ENCODE measurements at regions not wholly inside any gene's neighbourhood (a gene's known extent, or its start where the extent isn't known, plus 50 kb on each side); places are given as distances from the start of the nearest gene placed in this dataset.
A peak's percentile ranks its signal among the peaks of the same experiment; 100 is the strongest.
"Not testable (repeated sequence)": the region's sequence is repeated elsewhere in the genome, so short reads cannot be mapped to it uniquely, and the experiment has no call there.

DNA sequence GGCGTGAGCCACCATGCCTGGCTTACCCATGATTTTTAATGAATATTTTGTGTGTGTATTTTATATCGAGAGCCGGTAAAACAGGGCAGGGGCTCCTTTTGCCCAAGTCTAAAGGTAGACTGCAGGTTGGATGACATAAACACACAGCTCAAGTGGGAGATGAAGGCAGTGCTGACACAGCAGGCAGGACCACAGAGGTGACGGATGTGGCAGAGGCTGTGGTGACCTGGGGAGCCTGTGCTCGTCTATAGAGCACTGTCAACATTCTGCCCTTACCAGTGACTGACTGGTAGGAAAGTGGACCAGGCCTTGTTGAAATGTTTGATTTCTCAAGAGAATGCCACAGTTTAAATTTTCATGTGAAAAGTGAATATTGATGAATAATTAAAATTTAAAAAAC lies 137.5 kb downstream of the ZFP64 start:
- DNase-seq (ENCODE audit: low read depth in 2 of 2): no peak

DNA sequence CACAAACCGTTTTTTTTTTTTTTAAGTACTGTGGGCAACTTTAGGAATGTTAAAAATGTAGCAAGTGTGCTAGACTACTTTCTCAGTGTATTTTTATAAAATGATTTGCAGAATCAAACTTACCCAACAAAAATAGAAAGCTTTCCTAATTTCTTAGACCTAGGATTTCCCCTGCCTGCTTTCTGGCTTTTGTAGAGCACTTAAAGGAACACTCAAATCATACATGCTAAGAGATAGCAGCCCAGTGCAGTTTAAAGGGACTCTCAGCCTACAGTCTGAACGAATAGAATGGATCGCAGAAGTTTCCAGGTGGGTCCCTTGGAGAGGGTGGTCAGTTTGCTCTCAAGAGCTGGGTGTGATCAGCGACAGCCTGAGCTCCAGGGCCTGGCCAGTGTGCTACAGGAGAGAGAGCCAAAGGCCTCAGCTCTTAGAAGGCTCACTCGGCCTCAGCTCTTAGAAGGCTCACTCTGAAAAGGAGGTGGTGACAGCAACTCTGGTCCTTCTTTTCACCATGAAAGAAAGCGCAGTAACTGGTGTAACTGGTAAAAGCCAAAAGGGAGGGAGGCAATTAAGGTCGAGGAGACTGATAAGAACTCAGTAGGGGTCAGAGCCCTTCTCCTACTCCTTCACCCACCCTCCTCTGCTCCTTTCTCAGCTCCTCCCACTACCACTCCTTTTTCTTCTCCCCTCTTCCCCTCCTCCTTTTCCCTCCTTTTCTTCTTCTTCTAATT lies 142.4 kb downstream of the ZFP64 start:
- DNase-seq (ENCODE audit: low read depth in 2 of 2): no peak

DNA sequence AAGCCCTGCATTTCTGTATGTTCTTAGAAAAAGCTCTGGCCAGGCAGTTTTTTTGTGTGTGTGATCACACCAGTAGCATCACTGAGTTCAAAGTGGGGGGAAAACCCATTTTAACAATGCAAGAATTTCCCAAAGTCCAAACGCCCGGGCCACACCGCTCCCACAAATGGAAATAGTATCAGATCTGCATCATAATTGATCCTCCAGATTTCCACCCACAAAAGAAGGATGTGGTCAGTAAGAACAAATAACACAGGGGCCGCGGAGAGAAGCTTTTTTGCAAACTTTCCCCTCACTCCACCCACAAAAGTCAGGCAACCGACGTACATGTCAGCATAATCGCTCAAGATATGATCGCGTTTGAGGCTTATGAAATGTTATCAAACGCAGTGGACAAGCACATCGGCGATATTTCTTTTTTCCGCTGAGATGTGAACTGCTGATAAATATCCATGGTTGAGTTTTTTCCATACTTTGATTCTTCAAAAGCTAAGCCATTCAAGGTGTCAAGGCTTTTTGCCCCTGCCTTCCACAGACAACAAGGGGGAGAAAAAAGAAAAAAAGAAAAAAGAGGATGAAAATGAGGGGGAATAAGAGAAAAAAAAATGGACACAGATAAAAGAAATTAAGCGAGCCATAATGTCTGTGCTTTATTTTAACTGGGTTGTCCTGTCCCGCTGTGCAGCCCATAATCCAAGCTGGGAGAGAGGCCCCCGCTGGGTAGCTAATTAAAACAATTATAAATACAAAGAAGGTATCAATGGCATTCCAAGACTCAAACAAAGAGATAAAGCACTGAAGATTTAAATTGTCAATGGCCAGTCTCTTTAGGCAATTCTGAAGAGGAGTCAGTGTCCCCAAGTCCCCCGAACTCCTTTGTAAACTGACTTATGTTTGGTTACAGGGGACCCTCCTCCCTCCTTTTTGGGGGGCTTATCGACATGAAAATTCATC lies 143.5 kb downstream of the ZFP64 start:
- peak in 1 of 2 donors; percentile 7 for DNase-seq (ENCODE audit: low read depth in 2 of 2)

DNA sequence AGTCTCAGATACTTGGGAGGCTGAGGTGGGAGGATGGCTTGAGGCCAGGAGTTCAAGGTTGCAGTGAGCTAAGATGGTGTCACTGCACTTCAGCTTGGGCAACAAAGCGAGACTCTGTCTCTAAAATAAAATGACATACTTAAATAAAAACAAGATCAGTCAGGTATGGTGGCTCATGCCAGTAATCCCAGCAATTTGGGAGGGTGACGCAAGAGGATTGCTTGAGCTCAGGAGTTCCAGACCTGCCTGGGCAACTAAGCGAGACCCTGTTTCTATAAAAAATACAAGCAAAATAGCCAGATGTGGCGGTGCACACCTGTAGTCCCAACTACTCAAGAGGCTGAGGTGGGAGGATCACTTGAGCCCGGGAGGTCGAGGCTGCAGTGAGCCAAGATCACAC lies 149.6 kb downstream of the ZFP64 start:
- DNase-seq (ENCODE audit: low read depth in 2 of 2): no peak

DNA sequence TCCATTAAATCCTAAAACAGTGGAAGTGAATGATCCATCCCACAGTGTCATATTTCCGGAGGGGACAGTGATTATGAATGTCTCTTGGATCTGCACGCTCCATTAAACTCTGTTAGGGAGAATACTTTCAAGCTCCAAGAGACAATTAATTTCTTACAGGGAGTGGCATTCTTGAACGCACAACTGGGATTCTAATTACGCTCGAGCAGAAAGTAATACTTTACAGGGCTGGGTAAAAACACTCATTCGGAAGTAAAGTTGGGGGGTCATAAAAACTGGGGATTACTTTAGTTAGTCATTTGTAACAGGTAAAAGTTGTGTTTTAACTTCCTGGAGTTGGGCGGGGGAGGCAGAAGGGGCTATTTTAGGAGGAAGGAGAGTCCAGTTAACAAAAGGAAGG lies 151.8 kb downstream of the ZFP64 start:
- no peak for DNase-seq (ENCODE audit: low read depth in 2 of 2)

DNA sequence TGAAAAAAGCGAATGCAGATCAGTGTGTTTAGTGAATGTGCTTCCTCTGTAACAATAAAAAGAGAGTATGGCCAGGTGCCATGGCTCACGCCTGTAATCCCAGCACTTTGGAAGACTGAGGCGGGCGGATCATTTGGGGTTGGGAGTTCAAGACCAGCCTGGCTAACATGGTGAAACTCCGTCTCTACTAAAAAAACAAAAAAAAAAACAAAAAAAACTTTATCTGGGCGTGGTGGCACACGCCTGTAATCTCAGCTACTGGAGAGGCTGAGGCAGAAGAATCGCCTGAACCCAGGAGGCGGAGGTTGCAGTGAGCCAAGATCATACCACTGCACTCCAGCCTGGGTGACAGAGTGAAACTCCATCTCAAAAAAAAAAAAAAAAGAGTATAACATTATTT lies 152.9 kb downstream of the ZFP64 start:
- not testable (repeated sequence) for DNase-seq (ENCODE audit: low read depth in 2 of 2)

DNA sequence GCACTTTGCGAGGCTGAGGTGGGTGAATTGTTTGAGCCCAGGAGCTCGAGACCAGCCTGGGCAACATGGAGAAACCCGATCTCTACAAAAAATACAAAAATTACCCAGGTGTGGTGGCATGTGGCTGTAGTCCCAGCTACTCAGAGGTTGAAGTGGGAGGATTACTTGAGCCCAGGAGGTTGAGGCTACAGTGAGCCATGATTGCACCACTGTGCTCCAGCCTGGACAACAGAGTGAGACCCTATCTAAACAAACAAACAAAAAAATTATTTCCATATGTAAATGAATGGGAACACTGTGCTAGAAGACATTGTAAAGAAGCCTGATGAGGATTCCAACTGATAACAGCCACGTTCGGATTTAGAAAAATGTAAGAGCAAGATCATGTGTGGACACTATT lies 154.2 kb downstream of the ZFP64 start:
- DNase-seq (ENCODE audit: low read depth in 2 of 2): no peak

DNA sequence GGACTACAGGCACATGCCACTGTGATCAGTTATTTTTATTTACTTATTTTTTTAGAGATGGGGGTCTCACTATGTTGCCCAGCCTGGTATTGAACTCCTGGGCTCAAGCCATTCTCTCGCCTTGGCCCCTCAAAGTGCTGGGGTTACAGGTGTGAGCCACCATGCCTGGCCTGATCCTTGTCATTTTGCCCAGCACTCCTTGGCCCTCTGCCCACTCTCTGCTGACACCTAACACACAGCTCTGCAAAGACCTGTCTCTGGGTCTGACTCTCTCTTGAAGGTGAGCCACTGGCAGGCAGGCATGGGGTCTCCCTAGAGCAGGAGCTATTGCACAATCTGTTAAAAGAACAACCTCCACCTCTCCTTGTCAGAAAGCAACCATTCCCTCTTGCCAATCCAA lies 155.6 kb downstream of the ZFP64 start:
- DNase-seq (ENCODE audit: low read depth in 2 of 2): peak in 1 of 2 donors; percentile 22

DNA sequence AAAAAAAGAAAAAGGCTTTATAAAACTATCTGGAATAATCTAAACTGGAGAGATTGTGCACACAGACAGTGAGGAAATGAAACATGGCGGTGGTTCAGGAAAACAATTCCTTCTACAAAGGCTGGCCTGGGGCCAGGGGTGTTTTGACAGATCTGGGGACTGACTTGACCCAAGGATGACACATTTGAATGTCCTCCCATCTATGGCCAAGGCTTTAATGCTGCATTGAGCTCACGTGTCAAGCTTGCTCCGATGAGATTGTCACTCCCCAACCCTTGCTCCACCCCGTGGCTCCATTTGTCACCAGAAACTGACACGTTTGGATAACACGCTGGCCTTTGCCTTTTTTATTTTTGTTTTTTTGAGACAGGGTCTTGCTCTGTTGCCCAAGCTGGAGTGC lies 156.1 kb downstream of the ZFP64 start:
- DNase-seq (ENCODE audit: low read depth in 2 of 2): peak; percentile 42 to 60

DNA sequence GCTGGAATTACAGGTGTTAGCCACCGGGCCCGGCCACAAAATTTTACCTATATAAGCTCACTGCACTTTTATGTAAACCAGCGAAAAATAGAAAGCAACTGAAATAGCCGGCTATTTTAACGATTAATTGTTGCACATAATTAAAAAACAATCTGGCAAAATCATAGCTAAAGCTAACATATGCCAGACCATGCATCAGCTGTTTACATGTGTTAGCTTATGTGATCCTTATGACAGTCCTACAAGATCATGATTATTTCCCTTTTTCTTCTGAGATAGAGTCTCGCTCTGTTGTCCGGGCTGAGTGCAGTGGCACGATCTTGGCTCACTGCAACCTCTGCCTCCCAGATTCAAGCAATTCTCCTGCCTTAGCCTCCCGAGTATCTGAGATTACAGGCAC lies 157.0 kb downstream of the ZFP64 start:
- DNase-seq (ENCODE audit: low read depth in 2 of 2): no peak

DNA sequence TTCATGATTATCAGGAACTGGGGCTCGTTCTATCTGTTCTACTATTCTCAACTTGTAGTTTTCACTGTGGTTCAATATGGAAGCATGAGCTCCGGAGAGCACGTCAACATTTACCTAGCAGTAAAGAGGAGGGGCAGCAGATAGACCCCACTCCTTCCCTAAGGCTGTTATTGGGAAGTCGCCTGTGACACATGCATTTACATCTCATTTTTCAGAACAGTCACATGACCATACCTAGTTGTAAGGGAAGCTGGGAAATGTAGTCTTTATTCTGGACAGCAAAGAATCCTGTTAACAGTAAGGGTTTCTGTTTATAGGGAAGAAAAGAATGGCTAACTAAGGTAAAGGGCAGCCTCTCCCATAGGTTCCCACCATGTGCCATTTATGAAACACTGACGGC lies 158.3 kb downstream of the ZFP64 start:
- DNase-seq (ENCODE audit: low read depth in 2 of 2): peak in 1 of 2 donors; percentile 16

DNA sequence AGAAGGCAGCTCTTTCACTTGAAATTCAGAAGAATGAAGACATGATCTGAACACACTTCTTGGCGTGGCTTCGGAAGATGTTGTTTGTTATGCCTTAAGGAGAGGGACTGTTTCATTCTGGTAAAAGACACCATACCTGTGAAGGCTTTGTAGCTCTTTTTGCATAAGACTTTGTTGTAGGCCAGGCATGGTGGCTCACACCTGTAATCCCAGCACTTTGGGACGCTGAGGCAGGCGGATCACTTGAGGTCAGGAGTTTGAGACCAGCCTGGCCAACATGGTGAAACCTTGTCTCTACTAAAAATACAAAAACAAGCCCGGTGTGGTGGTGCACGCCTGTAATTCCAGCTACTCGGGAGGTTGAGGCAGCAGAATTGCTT lies 159.3 kb downstream of the ZFP64 start:
- DNase-seq (ENCODE audit: low read depth in 2 of 2): not testable (repeated sequence)

DNA sequence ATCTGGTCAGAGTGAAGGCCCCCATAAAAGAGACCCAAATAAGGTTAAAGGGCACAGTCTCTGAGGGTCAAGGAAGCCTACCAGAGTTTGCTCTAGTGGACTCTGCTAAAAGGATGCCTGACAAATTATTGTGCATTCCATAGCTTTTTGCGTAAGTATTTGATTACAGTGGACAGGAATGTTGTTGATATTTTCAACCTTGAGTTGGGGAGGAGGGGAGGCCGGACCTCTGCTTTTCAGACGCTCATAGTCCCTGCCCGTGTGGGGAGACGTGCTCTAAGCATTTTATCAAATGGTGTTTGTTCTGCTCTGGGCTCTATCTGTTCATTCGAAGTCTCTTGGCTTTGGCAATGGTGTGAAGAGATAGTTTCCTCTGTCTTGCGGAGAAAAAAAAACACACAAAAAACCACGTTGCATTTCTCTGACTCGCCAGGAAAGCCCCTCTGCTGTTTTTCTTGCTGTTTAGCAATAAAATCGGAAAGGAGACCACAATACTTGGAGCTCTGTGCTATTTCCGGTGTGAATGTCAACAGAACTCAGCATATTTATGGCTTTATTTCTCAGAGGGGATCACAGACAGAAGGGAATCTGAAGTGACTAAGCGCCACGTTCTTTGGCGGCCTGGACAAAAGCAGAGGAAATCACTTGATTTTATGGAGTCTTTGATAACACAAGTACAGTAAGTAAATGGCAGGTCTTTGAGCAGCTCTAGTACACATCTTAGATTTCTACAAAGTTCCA lies 159.8 kb downstream of the ZFP64 start:
- peak; percentile 52 to 89 for DNase-seq (ENCODE audit: low read depth in 2 of 2)

DNA sequence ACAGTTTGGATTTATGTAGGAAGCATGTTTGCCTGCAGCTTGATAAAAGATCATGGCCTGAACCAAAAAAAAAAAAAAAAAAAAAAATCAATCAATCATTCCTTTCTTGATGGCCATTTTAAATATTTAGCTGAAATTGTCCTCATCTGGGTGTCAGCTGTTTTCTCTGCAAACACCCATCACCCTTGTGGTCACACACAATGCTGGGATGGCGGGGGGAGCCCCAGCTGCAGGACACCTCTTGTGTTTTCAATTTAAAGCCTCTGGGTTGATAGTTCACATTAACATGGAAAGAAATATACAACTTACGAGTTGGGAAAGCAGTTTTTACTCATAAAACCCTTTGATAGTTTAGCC lies 160.4 kb downstream of the ZFP64 start:
- DNase-seq (ENCODE audit: low read depth in 2 of 2): no peak

DNA sequence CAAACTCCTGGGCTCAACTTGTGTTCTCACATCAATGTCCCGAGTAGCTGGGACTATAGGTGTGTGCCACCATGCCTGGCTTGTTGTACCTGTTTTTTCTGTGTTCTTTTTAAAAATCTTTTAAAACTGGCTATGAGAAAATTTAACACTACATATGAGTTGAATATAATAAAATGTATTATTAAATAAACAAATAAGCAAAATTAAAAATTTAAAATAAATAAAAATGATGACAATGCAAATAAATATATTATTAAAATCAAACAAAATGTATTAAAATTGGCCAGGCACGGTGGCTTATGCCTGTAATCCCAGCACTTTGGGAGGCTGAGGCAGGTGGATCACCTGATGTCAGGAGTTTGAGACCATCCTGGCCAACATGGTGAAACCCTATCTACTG lies 162.4 kb downstream of the ZFP64 start:
- not testable (repeated sequence) for DNase-seq (ENCODE audit: low read depth in 2 of 2)

DNA sequence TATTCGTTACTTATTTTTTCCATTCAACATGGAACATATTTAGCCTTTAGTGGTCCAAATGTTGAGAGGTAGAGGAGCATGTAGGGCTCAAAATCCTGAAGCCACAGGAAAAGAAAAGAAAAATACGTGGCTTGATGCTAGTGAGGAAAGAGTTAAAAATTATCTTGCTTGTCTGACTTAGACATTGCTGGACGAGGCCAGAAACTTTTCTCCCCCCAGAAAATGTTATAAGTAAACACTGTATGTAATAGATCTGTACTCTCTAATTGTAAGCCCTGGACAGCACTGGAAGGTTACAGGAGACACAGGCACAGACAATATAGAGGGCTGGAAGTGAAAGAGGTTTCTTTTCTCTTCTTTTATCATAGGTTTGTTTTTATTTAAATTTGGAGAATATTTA lies 165.6 kb downstream of the ZFP64 start:
- no peak for DNase-seq (ENCODE audit: low read depth in 2 of 2)

DNA sequence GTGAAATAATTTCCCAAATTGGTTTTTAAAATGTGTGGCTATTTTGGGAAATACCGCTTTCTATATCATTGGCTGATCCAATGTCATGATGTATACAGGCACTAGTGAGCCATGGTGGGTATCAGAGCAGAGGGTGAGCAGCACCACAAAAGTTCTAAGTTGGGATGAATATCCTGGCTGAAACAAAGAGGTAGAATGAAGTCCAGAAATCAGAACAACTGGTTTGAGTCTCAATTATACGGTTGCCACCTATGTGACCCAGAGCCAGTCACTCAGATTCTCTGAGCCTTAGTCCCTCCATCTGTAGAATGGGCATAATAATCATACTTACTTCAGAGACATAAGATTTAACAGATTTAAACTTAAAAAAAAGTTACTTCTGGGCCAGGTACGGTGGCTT lies 172.3 kb downstream of the ZFP64 start:
- no peak for DNase-seq (ENCODE audit: low read depth in 2 of 2)

DNA sequence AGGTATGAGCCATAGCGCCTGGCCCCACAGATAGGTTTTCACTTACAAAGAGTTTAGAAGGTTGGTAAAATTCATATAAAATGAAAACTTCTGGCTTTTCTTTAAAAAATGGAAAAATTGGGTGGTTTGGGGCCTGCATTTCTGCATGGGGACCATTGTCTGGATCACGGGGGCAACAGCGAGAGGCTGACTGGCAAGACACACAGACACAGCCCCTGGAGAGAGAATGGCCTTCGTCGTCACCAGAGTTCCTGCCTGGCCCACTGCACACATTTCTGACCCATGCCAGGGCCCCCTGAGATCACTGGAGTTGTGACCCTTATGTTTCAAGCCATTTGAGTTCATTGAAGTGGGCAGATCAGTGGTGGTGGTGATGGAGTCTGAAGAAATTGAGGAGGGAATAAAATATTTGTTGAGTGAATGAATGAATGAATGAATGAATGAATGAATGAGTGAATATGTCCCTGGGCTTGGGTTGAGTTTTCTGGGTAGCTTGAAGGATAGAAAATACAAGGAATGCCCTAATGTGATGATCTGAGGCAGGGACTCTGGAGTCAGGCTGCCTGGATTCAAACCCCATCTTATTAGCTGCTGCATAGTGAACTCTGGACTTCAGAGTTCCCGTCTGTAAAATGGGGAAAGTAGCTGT lies 173.8 kb downstream of the ZFP64 start:
- no peak for DNase-seq (ENCODE audit: low read depth in 2 of 2)

DNA sequence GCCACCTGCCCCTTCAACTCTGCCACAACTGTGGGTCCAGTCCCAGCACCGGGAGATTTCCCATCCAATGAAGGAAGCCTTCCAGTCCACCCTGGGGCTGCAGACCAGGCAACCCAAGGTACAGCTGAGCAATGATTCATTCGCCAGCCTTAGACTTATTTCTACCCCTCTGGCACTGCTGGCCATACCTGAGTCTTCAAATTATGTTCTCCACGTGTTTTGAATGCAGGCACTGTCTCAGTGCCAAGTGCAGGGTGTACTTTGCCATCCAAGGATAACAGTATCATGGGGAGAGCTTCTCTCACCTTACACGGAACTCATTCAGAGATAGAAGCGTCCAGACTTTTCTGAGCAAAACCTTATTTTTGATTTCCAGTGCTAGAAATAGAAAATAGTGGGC lies 175.6 kb downstream of the ZFP64 start:
- DNase-seq (ENCODE audit: low read depth in 2 of 2): no peak

DNA sequence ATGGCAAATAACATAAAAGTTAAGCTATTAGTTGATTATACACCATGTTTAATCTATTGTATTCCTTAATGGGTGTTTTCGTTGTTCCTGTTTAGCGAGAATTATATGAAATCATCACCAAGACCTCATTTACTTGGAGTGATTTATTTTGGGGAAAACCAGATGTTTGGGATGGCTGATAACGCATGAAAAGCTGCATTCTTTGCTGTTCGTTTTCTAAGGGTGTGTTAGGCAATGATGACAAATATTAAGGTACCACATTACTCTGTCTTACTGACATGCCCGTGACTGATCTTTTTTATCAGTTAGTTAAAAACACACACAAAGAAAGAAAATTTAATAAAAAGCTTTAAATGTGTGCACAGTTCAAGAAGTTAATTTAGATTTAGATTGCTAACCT lies 176.4 kb downstream of the ZFP64 start:
- DNase-seq (ENCODE audit: low read depth in 2 of 2): no peak

DNA sequence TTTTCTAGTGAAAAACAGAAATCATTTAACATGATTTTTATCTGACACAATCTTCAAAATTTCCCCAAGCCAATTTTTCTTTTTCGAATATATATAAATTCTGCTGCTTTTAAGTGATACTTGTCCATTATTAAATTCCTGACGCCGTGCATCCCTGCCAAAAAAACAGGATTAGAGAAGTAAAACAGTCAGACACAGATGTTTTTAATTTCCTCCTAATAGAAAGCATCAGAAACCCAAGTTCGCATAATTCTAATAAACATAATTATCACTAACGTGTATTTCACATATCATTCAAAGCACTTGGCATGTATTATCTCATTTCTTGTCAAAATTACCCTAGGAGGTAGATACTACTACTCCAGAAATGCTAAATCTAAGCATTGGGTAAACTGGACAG lies 179.5 kb downstream of the ZFP64 start:
- no peak for DNase-seq (ENCODE audit: low read depth in 2 of 2)

DNA sequence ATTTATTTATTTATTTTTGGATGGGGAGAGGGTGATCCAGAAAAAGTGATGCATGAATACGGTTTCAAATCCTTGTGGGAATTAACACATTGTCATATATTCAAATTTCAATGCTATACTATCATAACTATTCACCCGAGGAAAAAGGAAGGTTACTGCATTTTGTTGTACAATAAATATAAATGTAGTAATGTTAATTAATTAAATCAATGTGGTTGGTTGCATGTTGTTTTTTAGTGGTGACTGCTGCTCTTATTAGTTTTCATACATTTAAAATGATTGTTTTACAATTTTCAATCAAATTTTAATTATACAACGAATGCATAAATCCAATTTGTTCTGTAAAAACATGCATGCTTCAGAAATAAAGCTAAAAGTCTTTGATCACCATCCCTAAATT lies 180.5 kb downstream of the ZFP64 start:
- no peak for DNase-seq (ENCODE audit: low read depth in 2 of 2)
